LoVo (cell line): ENCODE measurements at regions not wholly inside any gene's neighbourhood (a gene's known extent, or its start where the extent isn't known, plus 50 kb on each side); places are given as distances from the start of the nearest gene placed in this dataset.

Experiments used
- DNase-seq: peaks from one replicate; pipeline ENCODE4 v3.0.0-alpha.2; 2016; ENCODE audit warnings: low spot score

DNA sequence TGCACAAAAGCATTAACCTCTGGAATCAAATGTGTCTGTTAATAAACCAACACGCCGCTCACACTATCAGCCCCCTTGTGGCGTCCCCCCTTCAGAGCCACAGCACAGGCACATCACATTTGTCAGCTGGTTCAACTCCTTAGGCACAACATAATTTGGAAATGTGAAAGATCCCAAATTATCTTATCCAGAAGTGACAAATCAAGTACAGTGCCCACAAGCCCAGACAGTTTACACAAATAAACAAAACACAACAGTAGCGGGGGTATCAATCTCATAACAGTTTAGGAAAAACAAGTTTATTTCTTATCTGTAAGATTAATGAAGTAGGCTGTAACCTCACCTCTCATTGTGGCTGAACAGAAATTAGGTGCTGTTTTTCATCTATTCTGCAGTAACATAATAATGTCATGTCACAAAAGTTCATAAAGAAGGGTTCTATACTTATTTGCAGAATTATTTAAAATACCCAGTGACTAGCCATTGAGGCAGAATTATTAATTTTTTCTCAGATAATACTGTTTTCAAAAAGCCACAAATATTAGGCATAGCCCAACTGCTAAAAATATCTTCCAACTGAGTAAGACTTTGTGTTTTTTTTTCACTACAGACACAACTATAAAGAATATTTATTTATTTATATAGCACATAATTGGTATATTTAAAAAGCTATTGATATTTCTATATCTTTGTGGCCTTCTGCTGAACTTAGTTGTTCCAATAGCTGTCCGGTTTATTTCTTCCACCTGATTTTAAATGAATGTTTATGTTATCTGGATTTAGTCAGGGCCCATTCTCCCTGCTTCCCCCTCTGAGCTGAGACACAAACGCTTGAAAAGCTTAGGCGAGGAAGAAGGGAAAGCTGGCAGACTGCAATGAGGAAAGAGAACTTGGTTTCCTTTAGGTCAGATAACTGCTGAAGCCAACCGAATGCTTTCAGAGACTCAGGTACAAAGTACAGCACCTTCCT, 214.7 kb downstream of the QDPR start:
- DNase-seq = no peak

GRCh38 chr4:17293901-17294300, 218.0 kb downstream of the QDPR start:
- no peak for DNase-seq

DNA sequence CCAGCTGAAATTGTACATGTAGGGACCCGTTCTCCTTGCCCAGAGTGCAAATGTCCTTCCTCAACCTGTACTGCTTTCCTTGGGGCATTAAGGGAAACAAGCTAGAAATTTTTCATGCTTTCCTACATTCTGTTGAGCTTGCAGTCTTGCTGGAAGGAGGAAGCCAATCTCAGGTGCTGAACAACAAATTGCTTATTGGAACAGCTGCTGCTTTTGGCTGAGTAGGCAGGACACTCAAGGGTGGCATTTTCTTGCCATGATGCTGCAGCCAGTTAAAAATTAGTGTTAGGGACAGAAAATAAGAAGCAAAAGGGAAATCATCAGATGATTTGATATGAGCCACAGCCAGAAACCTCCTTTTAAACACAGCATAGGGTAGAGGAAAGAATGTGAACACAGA, 223.7 kb downstream of the QDPR start:
- DNase-seq = no peak

DNA sequence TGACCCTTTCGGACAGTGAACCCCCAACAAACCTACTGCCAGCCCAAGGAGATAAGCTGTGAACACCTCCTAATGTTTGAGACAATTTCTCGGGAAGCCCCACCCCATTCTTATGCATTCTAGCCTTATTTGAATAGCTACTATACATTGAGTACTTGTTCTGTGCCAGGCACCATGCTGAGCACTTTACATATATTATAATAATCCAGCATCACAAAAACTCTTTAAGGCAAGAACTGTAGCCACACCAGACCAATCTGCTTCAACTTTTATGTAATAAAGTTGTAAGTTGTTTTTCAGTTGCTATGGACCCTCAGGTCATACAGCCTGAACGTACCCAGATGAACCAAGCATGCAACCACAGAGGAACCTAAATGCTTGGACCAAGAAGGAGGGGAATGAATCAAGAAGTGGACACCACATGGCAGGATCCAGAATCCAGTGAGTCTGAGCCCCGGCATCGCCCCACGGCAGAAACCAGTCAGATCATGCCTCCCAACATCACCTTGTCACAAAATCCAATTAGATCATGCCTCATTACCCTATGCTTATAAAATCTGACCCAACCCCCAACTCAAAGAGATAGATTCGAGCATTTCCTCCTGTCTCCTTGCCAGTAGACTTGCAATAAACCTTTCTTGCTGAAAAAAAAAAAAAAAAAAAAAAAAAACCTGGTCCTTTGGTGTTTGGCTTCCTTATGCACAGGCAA, 225.0 kb downstream of the QDPR start:
- DNase-seq = no peak

DNA sequence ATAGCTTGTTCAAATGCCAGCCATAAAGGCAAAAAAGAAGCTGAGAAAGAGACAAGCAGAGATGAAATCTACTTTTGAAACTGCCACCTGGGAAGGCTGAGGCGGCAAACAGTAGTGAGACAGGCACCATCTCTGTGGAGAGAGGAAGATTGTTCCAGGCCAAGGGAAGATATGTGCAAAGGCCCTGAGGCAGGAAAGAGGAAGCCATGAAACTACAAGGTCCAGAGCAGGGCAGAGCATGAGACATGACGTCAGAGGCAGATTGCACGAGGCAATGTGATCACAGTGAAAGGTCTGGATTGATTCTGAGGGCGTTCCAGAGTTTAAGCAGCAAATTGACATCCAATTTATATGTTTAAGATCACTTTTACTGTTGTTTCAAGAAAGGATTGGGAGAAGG, 226.1 kb downstream of the QDPR start:
- no peak for DNase-seq

DNA sequence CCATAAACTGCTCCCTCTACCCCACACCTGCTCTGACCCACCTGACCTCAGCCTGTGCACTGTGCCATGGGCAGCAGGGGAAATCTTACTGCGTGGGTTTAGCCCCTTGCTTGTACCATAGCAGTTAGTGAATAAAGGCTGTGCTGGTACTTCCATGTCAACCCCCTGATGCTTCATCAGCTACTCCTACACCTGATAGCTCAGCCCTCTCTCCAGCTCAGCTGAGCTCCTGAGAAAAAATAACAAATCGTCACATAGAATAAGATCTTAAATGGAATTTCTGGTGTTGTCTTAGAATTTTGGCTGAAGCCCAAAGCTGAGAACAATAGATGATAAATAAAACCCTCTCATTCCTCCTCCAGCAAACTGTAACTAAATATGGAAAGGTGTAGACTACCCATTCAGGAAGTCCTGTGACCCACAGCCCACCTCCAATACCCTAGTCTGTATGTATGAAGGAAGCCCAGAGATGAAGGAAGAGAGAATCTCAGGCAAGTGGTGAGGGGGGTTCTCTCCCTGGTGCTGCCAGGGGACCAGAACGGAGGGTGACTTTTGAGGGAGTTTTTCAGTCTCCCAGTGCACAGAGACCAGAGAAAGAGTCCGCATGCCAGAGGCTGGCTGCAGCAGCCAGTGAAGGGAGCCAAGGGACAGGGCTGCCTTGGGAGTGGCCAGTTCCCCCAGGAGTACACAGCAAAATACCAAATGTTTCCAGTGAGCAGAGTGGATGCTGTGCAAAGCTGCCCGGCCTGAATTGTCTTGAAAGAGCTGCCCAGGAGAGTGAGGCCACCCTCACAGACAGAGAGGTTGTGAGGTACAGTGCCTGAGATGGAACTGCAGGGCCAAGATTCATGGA, 227.3 kb downstream of the QDPR start:
- DNase-seq = no peak

DNA sequence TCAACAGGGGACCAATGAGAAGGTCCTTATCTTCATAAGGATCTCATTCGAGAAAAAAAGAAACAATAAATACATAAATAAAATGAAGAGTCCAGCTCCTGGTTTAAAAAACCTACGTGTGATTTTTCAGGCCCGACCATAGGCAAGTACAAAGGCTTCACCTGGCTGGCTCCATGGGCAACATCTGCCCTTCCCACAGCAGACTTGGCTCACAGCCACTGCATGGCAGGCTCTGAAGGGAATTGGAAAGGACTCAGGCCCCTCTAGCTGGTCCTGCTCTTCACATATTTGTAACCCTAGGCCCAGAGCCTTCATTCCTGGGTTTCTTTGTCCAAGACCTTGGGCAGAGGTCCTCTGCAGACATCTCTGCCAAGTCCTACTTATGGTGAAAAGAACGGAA, 228.1 kb downstream of the QDPR start:
- no peak for DNase-seq

GRCh38 chr4:17283251-17283650, 228.6 kb downstream of the QDPR start:
- DNase-seq = no peak

- no peak for DNase-seq
These were observed 231.4 kb downstream of the QDPR start for GRCh38 chr4:17280261-17281018.

DNA sequence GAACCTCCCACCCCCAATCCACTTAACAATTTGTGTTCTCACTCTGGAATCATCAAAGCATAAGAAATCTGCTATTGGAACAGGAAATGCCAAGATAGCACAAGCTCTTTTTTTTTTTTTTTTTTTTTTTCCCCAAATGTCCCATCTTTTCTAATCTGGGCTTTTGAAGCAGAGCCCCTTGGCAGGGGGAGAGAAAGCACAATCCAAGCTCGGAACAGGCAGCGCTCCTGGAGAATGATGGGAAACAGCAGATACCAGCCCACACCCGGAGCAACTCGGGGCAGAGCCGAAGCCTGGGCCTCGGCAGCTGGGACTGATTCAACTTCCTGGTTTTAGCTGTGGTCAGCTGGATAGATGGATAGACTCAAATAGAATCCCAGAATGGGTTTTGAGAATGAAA, 235.1 kb downstream of the QDPR start:
- no peak for DNase-seq

GRCh38 chr4:17275836-17276235, 236.1 kb downstream of the QDPR start:
- DNase-seq = no peak

GRCh38 chr4:17273047-17273446, 238.8 kb downstream of the QDPR start:
- no peak for DNase-seq

DNA sequence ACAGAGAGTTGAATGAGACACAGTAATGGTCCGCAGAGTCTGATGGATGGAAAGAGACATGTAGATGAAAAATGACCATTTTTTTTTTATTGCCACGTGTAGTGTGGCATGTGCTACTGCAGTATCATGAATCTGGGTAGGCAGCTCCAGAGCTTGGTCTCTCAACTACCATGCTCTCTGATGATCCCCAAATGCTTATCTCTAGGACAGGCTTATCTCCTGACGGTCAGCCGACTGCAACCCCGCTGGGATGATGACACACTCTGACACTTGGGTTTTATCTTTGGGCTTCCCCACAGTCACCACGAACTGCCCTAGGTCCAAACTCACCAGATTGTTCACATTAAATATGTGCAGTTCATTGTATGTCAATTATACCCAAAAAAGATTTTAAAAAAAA, 239.7 kb downstream of the QDPR start:
- no peak for DNase-seq

GRCh38 chr4:17265653-17266052, 246.2 kb downstream of the QDPR start:
- DNase-seq = no peak

DNA sequence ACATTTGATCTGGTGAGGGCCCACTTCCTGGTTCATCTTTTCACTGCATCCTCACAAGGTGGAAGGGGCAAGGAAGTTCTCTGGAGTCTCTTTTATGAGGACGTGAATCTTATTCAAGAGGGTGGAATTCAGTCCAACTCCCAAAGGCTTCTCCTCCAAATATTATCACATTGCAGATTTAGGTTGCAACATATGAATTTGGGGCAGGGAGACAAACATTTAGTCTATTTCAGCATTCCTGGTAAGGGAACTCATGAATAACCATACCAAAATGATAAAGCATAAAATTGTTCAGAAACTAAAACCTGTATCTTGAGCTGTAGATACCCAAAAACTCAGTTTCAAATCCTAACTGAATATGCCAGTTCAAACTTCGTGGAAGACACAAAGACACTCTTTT, 246.8 kb downstream of the QDPR start:
- DNase-seq = no peak

DNA sequence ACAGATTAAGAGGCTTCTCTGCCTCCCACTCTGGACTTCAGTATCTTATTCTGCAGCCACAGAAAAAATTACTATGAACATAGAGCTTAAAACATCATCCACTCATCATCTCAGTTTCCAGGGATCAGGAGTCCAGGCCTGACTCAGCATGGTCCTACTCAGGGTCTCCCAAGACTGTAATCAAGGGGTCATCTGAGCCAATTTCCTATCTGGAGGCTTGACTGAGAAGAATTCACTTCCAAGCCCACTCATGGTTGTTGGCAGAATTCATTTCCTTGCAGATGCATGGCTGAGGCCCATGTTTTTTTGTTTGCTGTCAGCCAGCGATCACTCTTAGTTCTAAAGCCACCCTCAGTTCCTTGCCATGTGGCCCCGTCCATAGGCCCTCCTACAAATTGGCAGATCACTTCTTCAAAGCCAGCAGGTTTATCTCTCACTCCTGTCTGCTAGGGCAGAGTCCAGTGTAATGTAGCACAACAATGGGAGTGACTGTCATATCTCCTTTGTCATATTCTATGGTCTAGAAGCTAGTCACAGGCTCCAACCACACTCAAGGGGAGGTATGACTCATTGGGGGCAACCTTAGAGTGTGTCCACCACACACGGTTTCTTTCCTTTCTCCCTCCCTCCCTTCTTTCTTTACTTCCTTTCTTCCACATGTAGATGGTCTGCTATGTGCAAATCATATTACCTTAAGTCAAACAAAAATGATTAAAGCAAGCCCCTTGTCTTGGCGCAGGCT, 251.6 kb downstream of the QDPR start:
- DNase-seq = no peak

DNA sequence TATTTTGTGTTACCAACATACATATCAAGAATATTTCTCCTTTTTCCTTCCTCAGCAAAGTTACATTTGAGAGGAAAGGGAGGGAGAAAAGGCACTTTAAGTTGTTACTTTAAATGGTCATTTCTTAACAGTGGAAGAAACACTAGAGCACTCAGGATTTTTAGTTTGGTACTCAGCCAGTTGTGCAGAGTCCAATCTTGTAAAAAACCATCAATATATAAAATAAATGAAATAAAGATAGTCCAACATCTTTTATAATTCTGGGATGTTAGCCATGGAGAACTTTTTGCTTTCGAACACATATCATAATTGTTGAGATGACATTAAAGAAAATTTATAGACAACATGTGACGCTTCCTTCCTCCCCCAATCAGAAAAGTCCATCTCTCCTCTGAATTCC, 253.8 kb downstream of the QDPR start:
- DNase-seq = no peak

DNA sequence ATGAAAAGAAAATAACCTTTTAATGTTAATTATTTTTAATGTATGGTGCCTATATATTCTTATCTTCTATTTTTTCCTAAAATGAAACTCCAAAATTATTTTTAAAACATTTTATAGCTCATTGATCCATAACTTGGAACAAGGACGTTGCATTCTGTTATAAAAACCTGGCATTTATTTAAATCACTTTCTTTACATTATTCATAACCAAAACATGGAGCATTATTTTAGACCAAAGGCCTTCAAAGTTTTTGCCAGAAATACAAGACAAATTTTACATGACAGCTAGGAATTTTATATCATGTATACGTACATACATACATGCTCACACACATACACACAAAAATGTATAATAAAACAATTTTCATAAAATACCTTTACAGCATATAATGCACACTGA, 259.8 kb downstream of the QDPR start:
- no peak for DNase-seq

DNA sequence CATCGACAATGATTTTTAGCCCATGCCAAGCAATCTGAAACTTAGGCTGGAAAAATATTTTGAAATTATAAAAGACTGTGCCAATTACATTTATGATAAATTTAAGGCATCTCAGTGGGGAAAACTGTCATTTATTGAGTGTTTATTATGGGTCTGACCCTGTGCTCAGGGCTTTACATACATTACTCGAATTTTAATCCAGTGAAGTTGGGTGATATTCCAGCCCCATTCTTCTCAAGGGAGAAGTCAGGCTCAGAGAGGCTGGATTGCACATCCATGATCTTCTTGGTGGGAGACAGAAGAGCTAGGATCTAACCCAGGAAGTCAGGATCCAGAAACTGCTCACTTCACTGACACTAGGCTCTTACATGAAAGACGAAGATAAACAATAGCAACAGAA, 260.8 kb downstream of the QDPR start:
- DNase-seq = no peak

DNA sequence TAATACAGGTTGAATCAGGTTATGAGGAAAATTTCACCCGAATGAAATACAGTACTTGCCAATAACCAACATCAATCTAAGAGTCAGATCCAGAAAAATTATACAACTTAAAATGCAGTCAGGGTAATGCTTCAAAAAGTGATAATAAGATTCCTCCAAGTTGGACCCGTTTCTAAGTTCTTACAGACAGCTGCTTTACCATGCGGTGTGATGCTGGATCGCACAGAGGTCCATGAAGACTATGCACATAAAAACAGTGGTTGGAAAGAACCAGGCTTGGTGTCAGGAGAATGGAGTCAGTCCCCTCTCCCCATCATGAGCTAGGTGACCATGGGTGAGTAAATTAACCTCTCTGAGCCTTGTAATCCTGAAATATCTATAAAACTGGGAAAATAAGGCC, 261.3 kb downstream of the QDPR start:
- no peak for DNase-seq

DNA sequence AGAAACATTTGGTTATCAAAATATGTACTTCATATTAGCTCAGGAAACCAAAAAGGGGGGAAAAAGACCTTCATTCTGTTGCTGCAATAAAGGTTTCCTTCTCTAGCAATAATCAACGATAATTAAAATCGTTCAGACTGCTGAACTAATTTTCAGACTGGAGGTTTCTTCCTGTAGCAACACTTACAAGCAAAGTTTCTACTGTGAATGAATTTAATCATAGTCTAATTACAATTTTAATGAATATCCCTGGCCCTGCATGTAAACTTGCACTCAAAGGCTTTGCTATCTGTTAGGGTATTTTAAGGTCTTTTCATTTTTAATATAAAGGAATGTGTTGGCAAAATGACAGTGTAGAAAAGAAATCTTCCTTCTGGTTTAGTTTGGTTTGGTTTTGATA, 265.2 kb downstream of the QDPR start:
- no peak for DNase-seq
